ENCODE measurements at regions not wholly inside any gene's neighbourhood (a gene's known extent, or its start where the extent isn't known, plus 50 kb on each side); places are given as distances from the start of the nearest gene placed in this dataset.

GRCh38 chr10:31611161-31611560, 292.1 kb downstream of the ZEB1 start:
- Histone ChIP-seq H3K9ac (ENCODE audit: control insufficient read depth, extremely low read depth, insufficient read depth, low read length) (no peak overlapping the region), H3K9me3 (ENCODE audit: control insufficient read depth, low read depth, low read length) (no peaks in the 10 kb centered on the region), H3K36me3 (ENCODE audit: control insufficient read depth in 2 of 2, extremely low read depth in 1 of 2, insufficient read depth in 2 of 2, low read length in 2 of 2) (no peaks in the 10 kb centered on the region), H3K79me2 (ENCODE audit: control insufficient read depth, insufficient read depth, low read length) (no peaks in the 10 kb centered on the region), H3K9me1 (ENCODE audit: control insufficient read depth, extremely low read depth, insufficient read depth, low read length) (no peaks in the 10 kb centered on the region), H3K27ac (ENCODE audit: control insufficient read depth, insufficient read depth, low read length) (no peak overlapping the region), H3K4me2 (ENCODE audit: control insufficient read depth, extremely low read depth, insufficient read depth, low read depth, low read length) (no peak overlapping the region), H3K4me1 (ENCODE audit: control insufficient read depth, extremely low read depth, insufficient read depth, low read length) (no peaks in the 10 kb centered on the region), H2AFZ (ENCODE audit: control insufficient read depth, low read length) (no peak overlapping the region), H3K4me3 (ENCODE audit: control insufficient read depth in 2 of 3, extremely low read depth in 1 of 3, insufficient read depth in 2 of 3, low read depth in 1 of 3, low read length in 3 of 3) (no peak overlapping the region), H3K27me3 (ENCODE audit: control insufficient read depth, extremely low read depth, insufficient read depth, low read length) (no peaks in the 10 kb centered on the region), H4K20me1 (ENCODE audit: control insufficient read depth, extremely low read depth, insufficient read depth, low read length) (no peaks in the 10 kb centered on the region)
- no peak for FAIRE-seq
- no peak for DNase-seq (ENCODE audit: low read depth, low spot score)
- TF ChIP-seq, protein P1, sequence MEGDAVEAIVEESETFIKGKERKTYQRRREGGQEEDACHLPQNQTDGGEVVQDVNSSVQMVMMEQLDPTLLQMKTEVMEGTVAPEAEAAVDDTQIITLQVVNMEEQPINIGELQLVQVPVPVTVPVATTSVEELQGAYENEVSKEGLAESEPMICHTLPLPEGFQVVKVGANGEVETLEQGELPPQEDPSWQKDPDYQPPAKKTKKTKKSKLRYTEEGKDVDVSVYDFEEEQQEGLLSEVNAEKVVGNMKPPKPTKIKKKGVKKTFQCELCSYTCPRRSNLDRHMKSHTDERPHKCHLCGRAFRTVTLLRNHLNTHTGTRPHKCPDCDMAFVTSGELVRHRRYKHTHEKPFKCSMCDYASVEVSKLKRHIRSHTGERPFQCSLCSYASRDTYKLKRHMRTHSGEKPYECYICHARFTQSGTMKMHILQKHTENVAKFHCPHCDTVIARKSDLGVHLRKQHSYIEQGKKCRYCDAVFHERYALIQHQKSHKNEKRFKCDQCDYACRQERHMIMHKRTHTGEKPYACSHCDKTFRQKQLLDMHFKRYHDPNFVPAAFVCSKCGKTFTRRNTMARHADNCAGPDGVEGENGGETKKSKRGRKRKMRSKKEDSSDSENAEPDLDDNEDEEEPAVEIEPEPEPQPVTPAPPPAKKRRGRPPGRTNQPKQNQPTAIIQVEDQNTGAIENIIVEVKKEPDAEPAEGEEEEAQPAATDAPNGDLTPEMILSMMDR (optimal IDR thresholded peaks at IDR 0.05 in 1 of 3, IDR thresholded peaks at IDR 0.05 in 1 of 3, conservative IDR thresholded peaks at IDR 0.05 in 1 of 3; ENCODE audit: extremely low read depth in 1 of 3, insufficient read depth in 2 of 3, low read length in 3 of 3) = no peak
- no peak for TF ChIP-seq EZH2 (IDR thresholded peaks at IDR 0.05; ENCODE audit: low read length)
- dilution Hi-C loops (cut with MboI; ENCODE audit: extremely low pct_ligation_motif_present, low sequenced_read_pairs) = no loop called here

GRCh38 chr10:31607481-31607880, 288.5 kb downstream of the ZEB1 start:
- no peaks in the 10 kb centered on the region for H3K9me3 ChIP-seq (ENCODE audit: control insufficient read depth, low read depth, low read length)
- H3K9me1 ChIP-seq (ENCODE audit: control insufficient read depth, extremely low read depth, insufficient read depth, low read length) = peaks cover 3% of the 10 kb centered on the region
- H2AFZ ChIP-seq (ENCODE audit: control insufficient read depth, low read length) = no peak overlapping the region
- no peaks in the 10 kb centered on the region for H3K36me3 ChIP-seq (ENCODE audit: control insufficient read depth in 2 of 2, extremely low read depth in 1 of 2, insufficient read depth in 2 of 2, low read length in 2 of 2)
- no peak overlapping the region for H3K9ac ChIP-seq (ENCODE audit: control insufficient read depth, extremely low read depth, insufficient read depth, low read length)
- no peak overlapping the region for H3K4me3 ChIP-seq (ENCODE audit: control insufficient read depth in 2 of 3, extremely low read depth in 1 of 3, insufficient read depth in 2 of 3, low read depth in 1 of 3, low read length in 3 of 3)
- no peaks in the 10 kb centered on the region for H3K27me3 ChIP-seq (ENCODE audit: control insufficient read depth, extremely low read depth, insufficient read depth, low read length)
- no peak for DNase-seq (ENCODE audit: low read depth, low spot score)
- no peaks in the 10 kb centered on the region for H4K20me1 ChIP-seq (ENCODE audit: control insufficient read depth, extremely low read depth, insufficient read depth, low read length)
- dilution Hi-C loops (cut with MboI; ENCODE audit: extremely low pct_ligation_motif_present, low sequenced_read_pairs) = no loop called here
- no peaks in the 10 kb centered on the region for H3K79me2 ChIP-seq (ENCODE audit: control insufficient read depth, insufficient read depth, low read length)
- TF ChIP-seq, protein P1 (optimal IDR thresholded peaks at IDR 0.05 in 1 of 3, IDR thresholded peaks at IDR 0.05 in 1 of 3, conservative IDR thresholded peaks at IDR 0.05 in 1 of 3; ENCODE audit: extremely low read depth in 1 of 3, insufficient read depth in 2 of 3, low read length in 3 of 3) = no peak
- TF ChIP-seq EZH2 (IDR thresholded peaks at IDR 0.05; ENCODE audit: low read length) = no peak
- no peak overlapping the region for H3K27ac ChIP-seq (ENCODE audit: control insufficient read depth, insufficient read depth, low read length)
- FAIRE-seq = no peak
- peaks cover 10% of the 10 kb centered on the region for H3K4me1 ChIP-seq (ENCODE audit: control insufficient read depth, extremely low read depth, insufficient read depth, low read length)
- no peak overlapping the region for H3K4me2 ChIP-seq (ENCODE audit: control insufficient read depth, extremely low read depth, insufficient read depth, low read depth, low read length)
